HEK293 (cell line): ENCODE measurements at regions not wholly inside any gene's neighbourhood (a gene's known extent, or its start where the extent isn't known, plus 50 kb on each side); places are given as distances from the start of the nearest gene placed in this dataset.

Experiments
- FEZF1 ChIP-seq: fragments of 450-650 bp; formaldehyde crosslinking; IDR thresholded peaks from 2 replicates; pipeline ENCODE4 v1.5.1; 2016; ENCODE audit warnings: missing biosample characterization, missing genetic modification characterization
- PRDM1 ChIP-seq: fragments of 450-650 bp; formaldehyde crosslinking; IDR thresholded peaks from 2 replicates; pipeline ENCODE4; 2016; ENCODE audit warnings: missing biosample characterization, missing genetic modification characterization
- ZNF184 ChIP-seq: fragments of 450-650 bp; IDR thresholded peaks from 2 replicates; pipeline ENCODE4 v1.5.1; 2018; ENCODE audit warnings: missing biosample characterization, mild to moderate bottlenecking, missing genetic modification characterization
- ZNF350 ChIP-seq: fragments of 450-650 bp; formaldehyde crosslinking; IDR thresholded peaks from 2 replicates; pipeline ENCODE4 v1.5.0; 2017; ENCODE audit warnings: missing biosample characterization, mild to moderate bottlenecking, missing genetic modification characterization
- TF ChIP-seq, protein P1 (sequence below): fragments of 450-650 bp; formaldehyde crosslinking; IDR thresholded peaks from 2 replicates; pipeline ENCODE4 v1.5.1; 2016; ENCODE audit warnings: missing biosample characterization, missing genetic modification characterization
- TF ChIP-seq, protein P2 (sequence below): fragments of 450-650 bp; formaldehyde crosslinking; IDR thresholded peaks from 2 replicates; pipeline ENCODE4 v1.5.1; 2016; ENCODE audit warnings: missing biosample characterization, missing genetic modification characterization

DNA sequence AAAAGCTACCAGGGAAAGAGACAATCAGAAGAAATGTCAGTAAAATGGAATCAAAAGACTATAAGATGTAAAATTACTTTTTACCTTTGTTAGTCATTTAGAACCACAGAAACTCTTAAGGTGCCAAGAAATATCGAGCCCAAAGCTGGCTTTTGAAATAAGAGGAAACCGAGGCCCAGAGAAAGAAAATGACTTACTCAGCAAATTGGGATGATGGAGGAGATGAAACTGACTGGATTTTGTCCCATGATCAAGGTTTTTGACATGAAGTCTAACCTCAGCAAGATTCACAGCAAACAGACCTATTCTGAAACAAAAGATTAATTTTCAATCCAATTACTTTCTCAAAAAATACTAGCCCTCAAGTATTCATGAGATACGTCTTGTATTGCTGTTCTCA lies 696.2 kb upstream of the WWC1 start:
- TF ChIP-seq, protein P1, sequence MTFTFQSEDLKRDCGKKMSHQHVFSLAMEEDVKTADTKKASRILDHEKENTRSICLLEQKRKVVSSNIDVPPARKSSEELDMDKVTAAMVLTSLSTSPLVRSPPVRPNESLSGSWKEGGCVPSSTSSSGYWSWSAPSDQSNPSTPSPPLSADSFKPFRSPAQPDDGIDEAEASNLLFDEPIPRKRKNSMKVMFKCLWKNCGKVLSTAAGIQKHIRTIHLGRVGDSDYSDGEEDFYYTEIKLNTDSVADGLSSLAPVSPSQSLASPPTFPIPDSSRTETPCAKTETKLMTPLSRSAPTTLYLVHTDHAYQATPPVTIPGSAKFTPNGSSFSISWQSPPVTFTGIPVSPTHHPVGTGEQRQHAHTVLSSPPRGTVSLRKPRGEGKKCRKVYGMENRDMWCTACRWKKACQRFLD (tag by site-specific recombination), result no peak
- no peak for TF ChIP-seq FEZF1
- no peak for TF ChIP-seq PRDM1 (tag by site-specific recombination)
- TF ChIP-seq ZNF350 (tag by site-specific recombination), result no peak
- TF ChIP-seq ZNF184 (tag by site-specific recombination), result no peak
- TF ChIP-seq, protein P2, sequence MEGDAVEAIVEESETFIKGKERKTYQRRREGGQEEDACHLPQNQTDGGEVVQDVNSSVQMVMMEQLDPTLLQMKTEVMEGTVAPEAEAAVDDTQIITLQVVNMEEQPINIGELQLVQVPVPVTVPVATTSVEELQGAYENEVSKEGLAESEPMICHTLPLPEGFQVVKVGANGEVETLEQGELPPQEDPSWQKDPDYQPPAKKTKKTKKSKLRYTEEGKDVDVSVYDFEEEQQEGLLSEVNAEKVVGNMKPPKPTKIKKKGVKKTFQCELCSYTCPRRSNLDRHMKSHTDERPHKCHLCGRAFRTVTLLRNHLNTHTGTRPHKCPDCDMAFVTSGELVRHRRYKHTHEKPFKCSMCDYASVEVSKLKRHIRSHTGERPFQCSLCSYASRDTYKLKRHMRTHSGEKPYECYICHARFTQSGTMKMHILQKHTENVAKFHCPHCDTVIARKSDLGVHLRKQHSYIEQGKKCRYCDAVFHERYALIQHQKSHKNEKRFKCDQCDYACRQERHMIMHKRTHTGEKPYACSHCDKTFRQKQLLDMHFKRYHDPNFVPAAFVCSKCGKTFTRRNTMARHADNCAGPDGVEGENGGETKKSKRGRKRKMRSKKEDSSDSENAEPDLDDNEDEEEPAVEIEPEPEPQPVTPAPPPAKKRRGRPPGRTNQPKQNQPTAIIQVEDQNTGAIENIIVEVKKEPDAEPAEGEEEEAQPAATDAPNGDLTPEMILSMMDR (tag by site-specific recombination), result no peak
